Kidney (tissue), 13 donors: ENCODE measurements at regions not wholly inside any gene's neighbourhood (a gene's known extent, or its start where the extent isn't known, plus 50 kb on each side); places are given as distances from the start of the nearest gene placed in this dataset.

Experiments used
- DNase-seq, 5 donors: peaks; one replicate each; pipeline ENCODE4 v3.0.0-alpha.2; 2013 to 2020
- FAIRE-seq: peaks from 2 replicates; lab custom pipeline; 2012; peaks lifted over from hg19 to GRCh38; lab: Jason Lieb, UNC
- H3K27ac ChIP-seq, 2 donors: one replicate each; pipeline ENCODE4 v1.7.0; 2013; ENCODE audit warnings: low read depth in 2 of 2, low read length in 2 of 2, inconsistent platforms in 1 of 2
- H3K27me3 ChIP-seq: one replicate; pipeline ENCODE4 v1.7.1; 2013; ENCODE audit warnings: low read length, inconsistent platforms; ENCODE audit not compliant: control insufficient read depth, insufficient read depth
- H3K36me3 ChIP-seq, 3 donors: one replicate each; pipeline versions ENCODE4 v1.7.0 to v1.7.1; 2013; ENCODE audit warnings: low read length in 3 of 3, control low read depth in 1 of 3, inconsistent platforms in 1 of 3; ENCODE audit not compliant: insufficient read depth in 3 of 3, control insufficient read depth in 2 of 3
- H3K4me1 ChIP-seq, 3 donors: one replicate each; pipeline versions ENCODE4 v1.7.0 to v1.7.1; 2013; ENCODE audit warnings: low read length in 3 of 3, inconsistent platforms in 1 of 3, low read depth in 1 of 3; ENCODE audit not compliant: control insufficient read depth in 2 of 3, insufficient read depth in 2 of 3
- H3K4me3 ChIP-seq, 3 donors: one replicate each; pipeline versions ENCODE4 v1.7.0 to v1.8.1; 2013; ENCODE audit warnings: low read length in 3 of 3, control low read depth in 1 of 3, inconsistent platforms in 1 of 3
- H3K9ac ChIP-seq, 3 donors: one replicate each; pipeline versions ENCODE4 v1.7.0 to v1.7.1; 2013; ENCODE audit warnings: low read length in 3 of 3, control low read depth in 1 of 3, inconsistent platforms in 1 of 3
- H3K9me3 ChIP-seq, 3 donors: one replicate each; pipeline versions ENCODE4 v1.7.0 to v1.7.1; 2013; ENCODE audit warnings: low read length in 3 of 3, control low read depth in 1 of 3, inconsistent platforms in 1 of 3; ENCODE audit not compliant: control insufficient read depth in 2 of 3, insufficient read depth in 1 of 3
- CTCF ChIP-seq: IDR thresholded peaks from 3 replicates; pipeline ENCODE4 v1.5.1; 2012; ENCODE audit warnings: mild to moderate bottlenecking, moderate library complexity, borderline replicate concordance; ENCODE audit not compliant: insufficient read depth; ENCODE audit errors: extremely low read depth
- intact Hi-C: fragments of 100-400 bp; cut with DNase I; formaldehyde crosslinking; loops from one replicate; pipeline ENCODE4 v1.11.1; 2022
- donor health status: control.
- donor health status: control.
- donor health status: control.
- donor health status: control.
- donor health status: control.
- donor health status: DM: yes; HTN: yes; CAD: no.
- donor health status: Normal renal cell carcinoma (clear cell type).

- TF ChIP-seq CTCF: no peak
- Histone ChIP-seq H3K4me3 (no peak overlapping the region), H3K36me3 (no peaks in the 10 kb centered on the region), H3K9ac (no peak overlapping the region), H3K9me3 (no peaks in the 10 kb centered on the region), H3K4me1 (peaks cover 0 to 3% (median 0%) of the 10 kb centered on the region in 3 donors), H3K27ac (no peak overlapping the region), H3K27me3 (no peaks in the 10 kb centered on the region)
- DNase-seq: peak in 2 of 5 donors; percentile 27 to 73
- FAIRE-seq: no peak
- intact Hi-C loops: no loop called here
Measured at GRCh38 chr14:105840266-105841021, 314.1 kb downstream of the TMEM121 start.

GRCh38 chr14:105841022-105842009 is 314.9 kb downstream of the TMEM121 start:
- H3K9ac ChIP-seq: no peak overlapping the region
- no peaks in the 10 kb centered on the region for H3K9me3 ChIP-seq
- no peak overlapping the region for H3K4me3 ChIP-seq
- FAIRE-seq (no peak), DNase-seq (peak in 1 of 5 donors; percentile 71)
- no peak overlapping the region for H3K27ac ChIP-seq
- no peaks in the 10 kb centered on the region for H3K36me3 ChIP-seq
- peaks cover 0 to 3% (median 0%) of the 10 kb centered on the region in 3 donors for H3K4me1 ChIP-seq
- intact Hi-C loops: no loop called here
- no peaks in the 10 kb centered on the region for H3K27me3 ChIP-seq
- no peak for TF ChIP-seq CTCF

- H3K9ac ChIP-seq: no peak overlapping the region
- FAIRE-seq (no peak), DNase-seq (no peak)
- H3K27ac ChIP-seq: peak overlapping the region; percentile 17 to 45
- intact Hi-C loops: no loop called here
- no peaks in the 10 kb centered on the region for H3K36me3 ChIP-seq
- no peaks in the 10 kb centered on the region for H3K9me3 ChIP-seq
- H3K4me1 ChIP-seq: peaks cover 0 to 3% (median 0%) of the 10 kb centered on the region in 3 donors
- no peak for TF ChIP-seq CTCF
- no peaks in the 10 kb centered on the region for H3K27me3 ChIP-seq
- H3K4me3 ChIP-seq: no peak overlapping the region
Measured at GRCh38 chr14:105842105-105842504, 315.7 kb downstream of the TMEM121 start.
